Panc1 (cell line): ENCODE measurements at regions not wholly inside any gene's neighbourhood (a gene's known extent, or its start where the extent isn't known, plus 50 kb on each side); places are given as distances from the start of the nearest gene placed in this dataset.

ENCODE experiments used
- POLR2AphosphoS5 ChIP-seq: IDR thresholded peaks from 2 replicates; pipeline ENCODE4 v1.6.1; 2012; ENCODE audit warnings: mild to moderate bottlenecking, low read depth, low read length, moderate library complexity
- TCF7L2 ChIP-seq: IDR thresholded peaks from 2 replicates; pipeline ENCODE4 v1.6.1; 2011; ENCODE audit warnings: mild to moderate bottlenecking, low read depth, low read length, inconsistent platforms
- TF ChIP-seq, protein P1 (sequence below): fragments of 450-650 bp; IDR thresholded peaks from 2 replicates; pipeline ENCODE4 v1.5.1; 2017; ENCODE audit warnings: mild to moderate bottlenecking
- TF ChIP-seq, protein P2 (sequence below), 2 experiments: IDR thresholded peaks; 2 replicates each; pipeline ENCODE4 v1.6.1; 2011 to 2012; ENCODE audit warnings: low read depth in 2 of 2, control low read depth in 1 of 2, low read length in 1 of 2, mild to moderate bottlenecking in 1 of 2, moderate library complexity in 1 of 2; ENCODE audit not compliant: insufficient read depth in 1 of 2

DNA sequence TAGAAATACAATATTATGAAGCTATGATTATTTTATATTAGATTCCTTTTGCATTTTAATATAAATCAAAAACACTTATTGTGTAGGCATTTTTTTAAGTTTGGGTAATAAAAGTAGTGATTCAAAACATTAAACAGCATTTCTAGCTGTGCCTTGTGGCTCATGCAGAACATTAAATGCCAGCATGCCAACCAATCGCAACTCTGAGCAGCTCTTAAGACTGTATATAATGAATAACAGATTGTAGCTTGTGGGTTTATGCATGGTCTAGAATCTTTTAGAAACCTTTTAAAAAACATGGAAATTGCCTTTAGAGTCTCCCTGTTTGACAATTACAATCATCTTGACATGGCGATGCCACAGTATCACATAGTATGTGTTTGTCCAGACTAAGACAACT is 903.8 kb downstream of the EFNA5 start:
- TF ChIP-seq, protein P1, sequence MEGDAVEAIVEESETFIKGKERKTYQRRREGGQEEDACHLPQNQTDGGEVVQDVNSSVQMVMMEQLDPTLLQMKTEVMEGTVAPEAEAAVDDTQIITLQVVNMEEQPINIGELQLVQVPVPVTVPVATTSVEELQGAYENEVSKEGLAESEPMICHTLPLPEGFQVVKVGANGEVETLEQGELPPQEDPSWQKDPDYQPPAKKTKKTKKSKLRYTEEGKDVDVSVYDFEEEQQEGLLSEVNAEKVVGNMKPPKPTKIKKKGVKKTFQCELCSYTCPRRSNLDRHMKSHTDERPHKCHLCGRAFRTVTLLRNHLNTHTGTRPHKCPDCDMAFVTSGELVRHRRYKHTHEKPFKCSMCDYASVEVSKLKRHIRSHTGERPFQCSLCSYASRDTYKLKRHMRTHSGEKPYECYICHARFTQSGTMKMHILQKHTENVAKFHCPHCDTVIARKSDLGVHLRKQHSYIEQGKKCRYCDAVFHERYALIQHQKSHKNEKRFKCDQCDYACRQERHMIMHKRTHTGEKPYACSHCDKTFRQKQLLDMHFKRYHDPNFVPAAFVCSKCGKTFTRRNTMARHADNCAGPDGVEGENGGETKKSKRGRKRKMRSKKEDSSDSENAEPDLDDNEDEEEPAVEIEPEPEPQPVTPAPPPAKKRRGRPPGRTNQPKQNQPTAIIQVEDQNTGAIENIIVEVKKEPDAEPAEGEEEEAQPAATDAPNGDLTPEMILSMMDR, result no peak
- TF ChIP-seq TCF7L2 (no peak), POLR2AphosphoS5 (no peak)
- TF ChIP-seq, protein P2, sequence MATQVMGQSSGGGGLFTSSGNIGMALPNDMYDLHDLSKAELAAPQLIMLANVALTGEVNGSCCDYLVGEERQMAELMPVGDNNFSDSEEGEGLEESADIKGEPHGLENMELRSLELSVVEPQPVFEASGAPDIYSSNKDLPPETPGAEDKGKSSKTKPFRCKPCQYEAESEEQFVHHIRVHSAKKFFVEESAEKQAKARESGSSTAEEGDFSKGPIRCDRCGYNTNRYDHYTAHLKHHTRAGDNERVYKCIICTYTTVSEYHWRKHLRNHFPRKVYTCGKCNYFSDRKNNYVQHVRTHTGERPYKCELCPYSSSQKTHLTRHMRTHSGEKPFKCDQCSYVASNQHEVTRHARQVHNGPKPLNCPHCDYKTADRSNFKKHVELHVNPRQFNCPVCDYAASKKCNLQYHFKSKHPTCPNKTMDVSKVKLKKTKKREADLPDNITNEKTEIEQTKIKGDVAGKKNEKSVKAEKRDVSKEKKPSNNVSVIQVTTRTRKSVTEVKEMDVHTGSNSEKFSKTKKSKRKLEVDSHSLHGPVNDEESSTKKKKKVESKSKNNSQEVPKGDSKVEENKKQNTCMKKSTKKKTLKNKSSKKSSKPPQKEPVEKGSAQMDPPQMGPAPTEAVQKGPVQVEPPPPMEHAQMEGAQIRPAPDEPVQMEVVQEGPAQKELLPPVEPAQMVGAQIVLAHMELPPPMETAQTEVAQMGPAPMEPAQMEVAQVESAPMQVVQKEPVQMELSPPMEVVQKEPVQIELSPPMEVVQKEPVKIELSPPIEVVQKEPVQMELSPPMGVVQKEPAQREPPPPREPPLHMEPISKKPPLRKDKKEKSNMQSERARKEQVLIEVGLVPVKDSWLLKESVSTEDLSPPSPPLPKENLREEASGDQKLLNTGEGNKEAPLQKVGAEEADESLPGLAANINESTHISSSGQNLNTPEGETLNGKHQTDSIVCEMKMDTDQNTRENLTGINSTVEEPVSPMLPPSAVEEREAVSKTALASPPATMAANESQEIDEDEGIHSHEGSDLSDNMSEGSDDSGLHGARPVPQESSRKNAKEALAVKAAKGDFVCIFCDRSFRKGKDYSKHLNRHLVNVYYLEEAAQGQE (IDR thresholded peaks at IDR 0.05; ENCODE audit: insufficient read depth in 1 of 2, low read depth in 2 of 2, low read length in 1 of 2), result no peak
